ENCODE measurements at regions not wholly inside any gene's neighbourhood (a gene's known extent, or its start where the extent isn't known, plus 50 kb on each side); places are given as distances from the start of the nearest gene placed in this dataset.
"Not testable (repeated sequence)": the region's sequence is repeated elsewhere in the genome, so short reads cannot be mapped to it uniquely, and the experiment has no call there.

DNA sequence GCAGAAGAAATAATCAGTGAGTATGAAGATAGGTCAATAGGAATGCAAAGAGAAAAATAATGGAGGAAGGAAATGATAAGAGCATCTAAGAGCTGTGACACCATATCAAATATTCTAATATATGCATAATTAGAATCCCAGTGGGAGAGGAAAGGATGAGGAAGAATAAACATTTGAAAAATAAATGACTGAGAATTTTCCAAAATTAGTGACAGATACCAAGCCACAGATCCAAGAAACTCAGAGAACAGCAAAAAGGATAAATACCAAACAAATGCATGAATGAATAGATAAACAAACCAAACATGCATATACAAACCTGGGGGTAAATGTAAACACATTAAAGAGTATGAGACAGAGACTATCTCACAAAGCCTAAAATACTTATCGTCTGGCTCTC is 101.4 kb downstream of the PRR15 start:
- H3K9me3 ChIP-seq (ENCODE audit: control insufficient read depth in 2 of 2, insufficient read depth in 1 of 2, low read depth in 1 of 2, low read length in 1 of 2); H3K4me3 ChIP-seq (ENCODE audit: low read depth in 1 of 2, low read length in 2 of 2); H3K36me3 ChIP-seq (ENCODE audit: control insufficient read depth in 2 of 2, insufficient read depth in 2 of 2, low read length in 1 of 2); H3K4me1 ChIP-seq (ENCODE audit: control insufficient read depth in 2 of 2, insufficient read depth in 2 of 2, low read length in 1 of 2); H3K27ac ChIP-seq (ENCODE audit: low read depth in 2 of 2, low read length in 1 of 2); H3K27me3 ChIP-seq (ENCODE audit: control insufficient read depth in 1 of 2, insufficient read depth in 2 of 2, low read length in 2 of 2): not testable (repeated sequence)
- 76 to 88% methylated on average over 1 of the region's 1 CpG for WGBS, 2 donors

DNA sequence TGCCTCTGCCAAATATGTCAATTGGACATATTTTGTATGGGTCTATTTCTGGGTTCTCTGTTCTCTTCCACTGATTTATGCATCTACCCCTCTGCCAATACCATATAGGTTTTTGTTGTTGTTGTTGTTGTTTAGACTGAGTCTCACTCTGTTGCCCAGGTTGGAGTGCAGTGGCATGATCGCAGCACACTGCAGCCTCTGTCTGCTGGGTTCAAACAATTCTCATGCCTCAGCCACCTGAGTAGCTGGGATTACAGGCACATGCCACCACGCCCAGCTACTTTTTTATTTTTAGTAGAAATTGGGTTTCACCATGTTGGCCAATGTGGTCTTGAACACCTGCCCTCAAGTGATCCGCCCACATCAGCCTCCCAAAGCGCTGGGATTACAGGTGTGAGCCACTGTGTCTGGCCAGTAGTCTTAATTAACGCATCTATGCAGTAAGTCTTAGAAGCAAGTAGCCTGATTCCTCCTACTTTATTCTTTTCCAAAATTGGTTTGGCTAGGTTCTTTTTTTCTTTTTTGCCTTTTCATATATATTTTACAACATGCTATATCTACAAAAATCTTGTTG is 103.5 kb downstream of the PRR15 start:
- not testable (repeated sequence) for H3K27ac ChIP-seq (ENCODE audit: low read depth in 2 of 2, low read length in 1 of 2); H3K9me3 ChIP-seq (ENCODE audit: control insufficient read depth in 2 of 2, insufficient read depth in 1 of 2, low read depth in 1 of 2, low read length in 1 of 2); H3K4me1 ChIP-seq (ENCODE audit: control insufficient read depth in 2 of 2, insufficient read depth in 2 of 2, low read length in 1 of 2); H3K36me3 ChIP-seq (ENCODE audit: control insufficient read depth in 2 of 2, insufficient read depth in 2 of 2, low read length in 1 of 2); H3K4me3 ChIP-seq (ENCODE audit: low read depth in 1 of 2, low read length in 2 of 2); H3K27me3 ChIP-seq (ENCODE audit: control insufficient read depth in 1 of 2, insufficient read depth in 2 of 2, low read length in 2 of 2)
- 89 to 92% methylated on average over 5 of the region's 5 CpGs for WGBS, 2 donors

DNA sequence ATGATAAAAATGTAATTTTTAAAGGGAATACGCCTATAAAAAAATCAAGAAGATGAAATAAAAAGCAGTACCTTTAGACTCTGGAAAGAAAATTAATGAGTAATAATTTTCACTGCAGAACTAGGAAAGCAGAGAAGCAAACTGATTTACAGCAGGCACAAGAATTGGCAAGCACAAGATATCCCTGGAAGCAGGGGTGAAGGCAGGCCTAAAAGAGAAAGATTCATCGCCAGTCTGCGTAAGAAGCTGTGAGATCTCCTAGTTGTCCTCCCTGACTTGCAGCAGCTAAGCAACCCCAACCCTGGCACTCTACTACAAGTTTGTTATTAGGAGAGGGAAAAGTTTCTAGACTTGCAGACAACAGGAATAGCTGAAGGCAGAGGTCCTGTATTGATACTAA is 107.7 kb downstream of the PRR15 start:
- H3K4me3 ChIP-seq (ENCODE audit: low read depth in 1 of 2, low read length in 2 of 2); H3K4me1 ChIP-seq (ENCODE audit: control insufficient read depth in 2 of 2, insufficient read depth in 2 of 2, low read length in 1 of 2); H3K27ac ChIP-seq (ENCODE audit: low read depth in 2 of 2, low read length in 1 of 2); H3K27me3 ChIP-seq (ENCODE audit: control insufficient read depth in 1 of 2, insufficient read depth in 2 of 2, low read length in 2 of 2); H3K9me3 ChIP-seq (ENCODE audit: control insufficient read depth in 2 of 2, insufficient read depth in 1 of 2, low read depth in 1 of 2, low read length in 1 of 2); H3K36me3 ChIP-seq (ENCODE audit: control insufficient read depth in 2 of 2, insufficient read depth in 2 of 2, low read length in 1 of 2): not testable (repeated sequence)
- 88 to 89% methylated on average over 3 of the region's 3 CpGs for WGBS, 2 donors

DNA sequence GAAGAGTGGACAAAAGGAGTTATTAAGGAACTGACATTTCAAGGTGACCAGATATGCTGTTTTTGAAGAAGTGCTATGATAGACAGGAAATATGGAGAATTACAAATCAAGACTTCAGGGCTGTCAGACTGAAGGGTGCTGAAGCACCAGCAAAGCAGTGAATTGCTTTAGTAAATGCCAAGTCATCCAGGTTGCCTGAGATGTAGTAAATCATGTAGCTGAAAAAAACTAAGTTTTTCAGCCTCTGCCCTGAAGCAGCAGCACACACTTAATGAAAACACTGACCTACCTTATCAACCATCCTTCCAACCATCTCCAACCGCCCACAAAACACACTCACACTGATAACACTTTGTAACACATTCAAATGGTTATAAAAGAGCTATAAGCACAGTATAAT is 110.0 kb downstream of the PRR15 start:
- H3K27ac ChIP-seq (ENCODE audit: low read depth in 2 of 2, low read length in 1 of 2); H3K4me1 ChIP-seq (ENCODE audit: control insufficient read depth in 2 of 2, insufficient read depth in 2 of 2, low read length in 1 of 2); H3K9me3 ChIP-seq (ENCODE audit: control insufficient read depth in 2 of 2, insufficient read depth in 1 of 2, low read depth in 1 of 2, low read length in 1 of 2); H3K27me3 ChIP-seq (ENCODE audit: control insufficient read depth in 1 of 2, insufficient read depth in 2 of 2, low read length in 2 of 2); H3K4me3 ChIP-seq (ENCODE audit: low read depth in 1 of 2, low read length in 2 of 2); H3K36me3 ChIP-seq (ENCODE audit: control insufficient read depth in 2 of 2, insufficient read depth in 2 of 2, low read length in 1 of 2): not testable (repeated sequence)
- WGBS, 2 donors = 79 to 87% methylated on average over 1 of the region's 1 CpG

- H3K27ac ChIP-seq (ENCODE audit: low read depth in 2 of 2, low read length in 1 of 2); H3K9me3 ChIP-seq (ENCODE audit: control insufficient read depth in 2 of 2, insufficient read depth in 1 of 2, low read depth in 1 of 2, low read length in 1 of 2); H3K4me3 ChIP-seq (ENCODE audit: low read depth in 1 of 2, low read length in 2 of 2); H3K4me1 ChIP-seq (ENCODE audit: control insufficient read depth in 2 of 2, insufficient read depth in 2 of 2, low read length in 1 of 2); H3K36me3 ChIP-seq (ENCODE audit: control insufficient read depth in 2 of 2, insufficient read depth in 2 of 2, low read length in 1 of 2); H3K27me3 ChIP-seq (ENCODE audit: control insufficient read depth in 1 of 2, insufficient read depth in 2 of 2, low read length in 2 of 2): not testable (repeated sequence)
- WGBS, 2 donors = 86 to 88% methylated on average over 4 to 6 of the region's 6 CpGs
These were observed 111.0 kb downstream of the PRR15 start for GRCh38 chr7:29674626-29675025.

GRCh38 chr7:29677254-29677653 is 113.6 kb downstream of the PRR15 start:
- not testable (repeated sequence) for H3K9me3 ChIP-seq (ENCODE audit: control insufficient read depth in 2 of 2, insufficient read depth in 1 of 2, low read depth in 1 of 2, low read length in 1 of 2); H3K27me3 ChIP-seq (ENCODE audit: control insufficient read depth in 1 of 2, insufficient read depth in 2 of 2, low read length in 2 of 2); H3K4me3 ChIP-seq (ENCODE audit: low read depth in 1 of 2, low read length in 2 of 2); H3K36me3 ChIP-seq (ENCODE audit: control insufficient read depth in 2 of 2, insufficient read depth in 2 of 2, low read length in 1 of 2); H3K4me1 ChIP-seq (ENCODE audit: control insufficient read depth in 2 of 2, insufficient read depth in 2 of 2, low read length in 1 of 2); H3K27ac ChIP-seq (ENCODE audit: low read depth in 2 of 2, low read length in 1 of 2)
- WGBS, 2 donors = 89 to 97% methylated on average over 2 of the region's 2 CpGs

- not testable (repeated sequence) for H3K27ac ChIP-seq (ENCODE audit: low read depth in 2 of 2, low read length in 1 of 2); H3K9me3 ChIP-seq (ENCODE audit: control insufficient read depth in 2 of 2, insufficient read depth in 1 of 2, low read depth in 1 of 2, low read length in 1 of 2); H3K27me3 ChIP-seq (ENCODE audit: control insufficient read depth in 1 of 2, insufficient read depth in 2 of 2, low read length in 2 of 2); H3K4me1 ChIP-seq (ENCODE audit: control insufficient read depth in 2 of 2, insufficient read depth in 2 of 2, low read length in 1 of 2); H3K4me3 ChIP-seq (ENCODE audit: low read depth in 1 of 2, low read length in 2 of 2); H3K36me3 ChIP-seq (ENCODE audit: control insufficient read depth in 2 of 2, insufficient read depth in 2 of 2, low read length in 1 of 2)
- 73 to 82% methylated on average over 1 to 2 of the region's 2 CpGs for WGBS, 2 donors
These were observed 116.3 kb downstream of the PRR15 start for GRCh38 chr7:29679963-29680362.

DNA sequence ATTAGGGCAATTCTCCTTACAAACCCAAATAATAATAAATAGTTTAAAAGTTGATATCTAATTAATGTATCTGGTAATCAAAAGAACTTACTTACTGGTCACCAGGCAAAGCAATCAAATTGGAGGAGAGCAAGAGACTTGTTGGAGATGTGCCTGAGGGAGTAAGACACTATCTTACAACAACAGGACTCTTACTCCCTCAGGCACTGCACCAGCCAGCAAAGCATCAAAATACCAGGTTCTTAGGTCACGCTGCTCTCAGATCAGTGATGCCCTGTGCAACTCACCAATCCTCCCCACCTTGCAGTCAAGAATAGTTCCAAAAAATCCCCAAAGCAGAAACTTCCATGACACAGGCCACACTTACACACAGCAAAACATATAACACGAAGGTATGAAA is 117.0 kb downstream of the PRR15 start:
- not testable (repeated sequence) for H3K4me1 ChIP-seq (ENCODE audit: control insufficient read depth in 2 of 2, insufficient read depth in 2 of 2, low read length in 1 of 2); H3K4me3 ChIP-seq (ENCODE audit: low read depth in 1 of 2, low read length in 2 of 2); H3K27ac ChIP-seq (ENCODE audit: low read depth in 2 of 2, low read length in 1 of 2); H3K27me3 ChIP-seq (ENCODE audit: control insufficient read depth in 1 of 2, insufficient read depth in 2 of 2, low read length in 2 of 2); H3K36me3 ChIP-seq (ENCODE audit: control insufficient read depth in 2 of 2, insufficient read depth in 2 of 2, low read length in 1 of 2); H3K9me3 ChIP-seq (ENCODE audit: control insufficient read depth in 2 of 2, insufficient read depth in 1 of 2, low read depth in 1 of 2, low read length in 1 of 2)
- WGBS, 2 donors = 92 to 94% methylated on average over 2 of the region's 2 CpGs

DNA sequence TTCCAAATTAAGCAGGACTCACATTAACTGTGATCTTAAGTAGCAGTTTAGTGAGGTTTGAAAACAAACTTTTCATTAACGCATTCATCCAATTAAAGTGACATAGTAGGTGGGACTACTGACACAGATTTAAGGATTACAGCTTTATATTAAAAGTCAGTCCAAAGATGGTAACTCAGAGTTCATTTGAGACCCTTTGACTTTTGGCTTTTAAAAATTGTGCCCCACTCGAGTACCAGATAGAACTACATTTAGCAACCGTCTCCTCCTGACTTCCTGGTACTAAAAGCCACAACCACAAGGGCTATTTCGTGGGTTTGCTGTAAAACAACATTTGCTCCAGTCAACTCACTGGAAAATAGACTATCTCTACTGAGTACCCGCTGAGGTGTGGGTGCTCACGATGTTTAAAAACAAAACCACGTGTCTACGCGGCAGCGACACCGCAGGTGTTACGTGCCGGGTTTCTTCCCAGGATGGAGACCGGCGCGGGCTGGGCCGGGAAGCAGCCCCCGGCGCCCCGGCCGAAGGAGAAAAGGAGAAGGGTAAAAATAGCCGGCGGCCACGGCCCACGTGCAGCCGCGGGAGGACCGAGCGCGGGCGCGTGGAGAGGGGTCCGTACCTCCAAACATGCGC is 120.6 kb downstream of the PRR15 start:
- Histone ChIP-seq H3K27ac (ENCODE audit: low read depth in 2 of 2, low read length in 1 of 2) (peak overlapping the region; percentile 89 to 90), H3K4me3 (ENCODE audit: low read depth in 1 of 2, low read length in 2 of 2) (peak overlapping the region; percentile 71 to 83)
- H3K36me3 ChIP-seq (ENCODE audit: control insufficient read depth in 2 of 2, insufficient read depth in 2 of 2, low read length in 1 of 2); H3K9me3 ChIP-seq (ENCODE audit: control insufficient read depth in 2 of 2, insufficient read depth in 1 of 2, low read depth in 1 of 2, low read length in 1 of 2); H3K4me1 ChIP-seq (ENCODE audit: control insufficient read depth in 2 of 2, insufficient read depth in 2 of 2, low read length in 1 of 2); H3K27me3 ChIP-seq (ENCODE audit: control insufficient read depth in 1 of 2, insufficient read depth in 2 of 2, low read length in 2 of 2): not testable (repeated sequence)
- 1% methylated on average over 25 to 31 of the region's 34 CpGs for WGBS, 2 donors

DNA sequence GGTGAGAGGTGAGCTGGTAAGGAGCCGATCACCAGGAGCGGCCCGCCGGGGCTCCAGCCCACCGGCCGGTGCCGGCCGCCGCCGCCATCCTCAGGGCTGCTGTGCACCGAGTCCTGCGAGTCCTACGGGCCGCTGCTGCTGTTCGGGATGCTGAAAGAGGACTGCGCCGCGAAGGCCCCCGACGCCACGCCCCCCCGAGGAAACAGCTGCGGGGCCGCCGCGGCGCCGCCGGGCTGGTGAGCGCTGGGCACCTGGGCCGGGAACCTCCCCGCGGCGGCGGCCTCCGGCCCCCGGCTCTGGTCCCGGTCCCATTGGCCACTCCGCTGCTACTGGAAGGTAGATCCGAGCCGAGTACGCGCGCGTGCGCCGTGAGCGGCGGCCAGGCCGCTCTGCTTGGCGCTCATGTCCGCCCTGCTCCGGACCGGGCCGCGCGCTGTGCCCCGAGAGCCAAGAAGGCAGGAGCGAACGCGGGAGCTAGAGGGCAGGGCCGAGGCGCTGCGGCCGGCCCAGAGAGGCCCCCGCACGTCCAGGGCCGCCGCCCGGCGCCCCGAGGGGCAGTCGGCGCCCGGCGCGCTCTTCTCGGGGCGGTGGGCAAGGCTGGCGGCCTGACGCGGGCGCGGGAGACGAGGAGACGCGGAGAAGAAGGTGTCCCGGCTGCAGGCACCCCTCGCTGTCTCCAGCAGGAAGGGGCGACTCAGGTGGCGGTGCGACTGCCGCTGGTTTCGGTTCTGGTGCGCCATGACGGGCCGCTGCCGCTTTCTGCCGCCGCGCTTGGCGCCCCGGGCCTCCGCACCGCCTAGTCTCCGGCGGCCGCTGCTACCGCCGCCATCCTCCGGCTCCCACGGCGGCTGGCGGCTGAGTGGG is 121.3 kb upstream of the WIPF3 start:
- Histone ChIP-seq H3K36me3 (ENCODE audit: control insufficient read depth in 2 of 2, insufficient read depth in 2 of 2, low read length in 1 of 2) (no peaks in the 10 kb centered on the region), H3K27me3 (ENCODE audit: control insufficient read depth in 1 of 2, insufficient read depth in 2 of 2, low read length in 2 of 2) (no peaks in the 10 kb centered on the region), H3K4me3 (ENCODE audit: low read depth in 1 of 2, low read length in 2 of 2) (peak overlapping the region; percentile 71 to 83), H3K27ac (ENCODE audit: low read depth in 2 of 2, low read length in 1 of 2) (peak overlapping the region; percentile 89 to 90), H3K9me3 (ENCODE audit: control insufficient read depth in 2 of 2, insufficient read depth in 1 of 2, low read depth in 1 of 2, low read length in 1 of 2) (no peaks in the 10 kb centered on the region), H3K4me1 (ENCODE audit: control insufficient read depth in 2 of 2, insufficient read depth in 2 of 2, low read length in 1 of 2) (no peaks in the 10 kb centered on the region)
- 1% methylated on average over 51 to 114 of the region's 114 CpGs for whole genome bisulfite sequencing, 2 donors

Measured in esophagus (tissue), 2 donors.